Esophagus muscularis mucosa (tissue), 3 donors: ENCODE measurements at regions not wholly inside any gene's neighbourhood (a gene's known extent, or its start where the extent isn't known, plus 50 kb on each side); places are given as distances from the start of the nearest gene placed in this dataset.

Experiments used
- CTCF ChIP-seq, 3 experiments: fragments of 200-600 bp in 2 of 3; fragments of 450-650 bp in 1 of 3; sonication (generic) in 2 of 3; IDR thresholded peaks; one replicate each; pipeline ENCODE4 v1.5.1; 2017 to 2019; ENCODE audit warnings: antibody characterized with exemption in 3 of 3, mild to moderate bottlenecking in 2 of 3, moderate library complexity in 1 of 3
- POLR2A ChIP-seq: fragments of 450-650 bp; IDR thresholded peaks from one replicate; pipeline ENCODE4 v1.6.1; 2017; ENCODE audit warnings: antibody characterized with exemption, moderate library complexity, mild to moderate bottlenecking, low read depth
- POLR2AphosphoS5 ChIP-seq, 2 donors: sonication (generic); formaldehyde crosslinking; IDR thresholded peaks; one replicate each; pipeline ENCODE4 v1.6.1; 2017; ENCODE audit warnings: antibody characterized with exemption in 2 of 2

- TF ChIP-seq CTCF (IDR thresholded peaks at IDR 0.05) = no peak
- no peak for TF ChIP-seq POLR2AphosphoS5 (IDR thresholded peaks at IDR 0.05)
- TF ChIP-seq POLR2A = no peak
Observed at GRCh38 chr12:58310368-58310767, 369.0 kb downstream of the ATP23 start.
